ENCODE measurements at regions not wholly inside any gene's neighbourhood (a gene's known extent, or its start where the extent isn't known, plus 50 kb on each side); places are given as distances from the start of the nearest gene placed in this dataset.
"Not testable (repeated sequence)": the region's sequence is repeated elsewhere in the genome, so short reads cannot be mapped to it uniquely, and the experiment has no call there.

DNA sequence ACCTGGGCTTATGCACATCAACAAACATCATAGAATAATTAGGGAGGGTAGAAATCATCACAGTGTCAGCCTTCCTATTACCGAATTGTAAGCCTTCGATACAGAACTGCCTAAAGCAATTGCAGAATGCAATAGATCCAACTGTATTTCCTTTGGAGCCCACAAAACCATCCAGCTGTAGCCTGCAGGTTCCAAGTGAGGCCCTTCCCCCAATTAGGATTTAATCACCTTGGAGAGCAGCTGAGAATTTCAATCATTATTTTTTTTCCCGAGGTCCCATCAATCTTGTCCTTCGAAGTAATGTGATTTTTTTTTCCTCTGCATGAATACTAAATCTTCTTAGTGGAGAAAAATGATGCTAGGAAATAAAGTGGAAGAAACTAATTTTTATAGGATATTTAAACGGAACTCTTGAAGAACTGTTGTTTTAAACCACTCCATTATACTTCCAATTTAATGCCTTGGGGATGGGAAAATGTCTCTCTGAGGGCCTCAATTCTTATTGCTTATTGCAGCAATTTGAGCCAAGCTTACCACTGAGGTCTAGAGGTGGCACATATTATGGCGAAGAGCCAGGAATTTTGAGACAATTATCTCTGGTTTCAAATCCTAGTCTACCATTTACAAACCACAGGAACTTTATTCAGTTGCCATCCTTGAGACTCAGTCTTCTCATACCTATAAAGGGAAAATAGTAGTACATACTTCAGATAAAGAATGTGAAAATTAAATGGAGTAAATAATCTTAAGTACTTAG lies 953.4 kb upstream of the IGFBP7 start:
- no peak for DNase-seq (ENCODE audit: low spot score)

GRCh38 chr4:58061967-58062366 lies 951.8 kb upstream of the IGFBP7 start:
- DNase-seq (ENCODE audit: low spot score): no peak

- DNase-seq (ENCODE audit: low spot score): no peak
These were observed 940.3 kb upstream of the IGFBP7 start for GRCh38 chr4:58050439-58050838.

DNA sequence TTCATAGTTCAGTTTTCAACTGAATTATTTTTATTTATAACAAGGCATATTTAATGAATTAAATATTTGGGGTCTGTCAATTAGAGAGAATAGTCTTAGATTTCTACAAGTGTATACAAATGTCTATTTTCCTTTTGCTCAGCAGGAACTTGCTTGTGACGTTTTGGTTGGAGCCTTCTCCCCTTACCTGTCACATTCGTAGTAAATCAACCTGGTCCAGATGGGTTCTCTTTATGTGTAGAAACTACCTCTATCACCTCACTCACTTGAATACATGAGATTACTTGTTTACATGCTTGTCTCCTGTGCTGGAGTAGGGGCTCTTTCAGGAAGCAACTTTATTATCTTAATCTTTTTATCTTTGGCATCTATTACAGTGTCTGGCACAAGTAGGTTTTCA lies 938.3 kb upstream of the IGFBP7 start:
- no peak for DNase-seq (ENCODE audit: low spot score)

DNA sequence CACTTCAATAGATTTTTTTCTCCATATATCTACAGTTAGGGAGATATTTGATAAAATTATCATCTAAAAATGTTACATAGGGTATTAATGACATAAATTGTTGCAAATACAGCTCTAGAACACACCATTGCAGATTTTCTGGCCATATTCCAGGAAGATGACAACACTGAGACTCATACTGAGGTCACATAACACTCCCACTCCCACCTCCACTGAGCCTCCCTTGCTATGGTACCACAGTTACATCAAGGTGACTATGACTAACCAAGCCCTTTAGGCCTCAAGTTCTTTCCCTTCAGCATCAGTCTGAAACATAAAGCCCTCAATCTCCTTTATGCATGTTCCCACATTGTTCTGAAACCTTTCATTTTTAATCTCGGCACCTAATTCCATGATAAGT lies 932.0 kb upstream of the IGFBP7 start:
- no peak for DNase-seq (ENCODE audit: low spot score)

DNA sequence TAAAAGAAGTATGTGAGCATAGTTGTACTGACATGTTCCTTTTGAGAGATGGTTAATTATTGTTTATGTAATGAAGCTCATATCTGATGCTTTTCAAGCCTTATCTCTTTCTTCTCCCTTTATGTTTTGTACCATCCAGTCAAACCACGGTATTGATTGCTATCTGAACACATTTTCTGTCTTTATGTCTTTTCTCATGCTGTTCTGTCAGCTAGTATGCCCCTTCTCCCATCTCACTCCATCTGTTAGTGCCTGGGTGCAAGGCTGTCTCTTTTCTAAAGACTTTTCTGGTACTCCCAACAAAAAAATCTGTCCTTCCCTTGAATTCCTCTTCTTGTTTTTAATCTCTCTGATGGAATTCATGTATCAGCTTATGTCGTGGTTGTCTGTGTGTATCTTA lies 883.8 kb upstream of the IGFBP7 start:
- no peak for DNase-seq (ENCODE audit: low spot score)

DNA sequence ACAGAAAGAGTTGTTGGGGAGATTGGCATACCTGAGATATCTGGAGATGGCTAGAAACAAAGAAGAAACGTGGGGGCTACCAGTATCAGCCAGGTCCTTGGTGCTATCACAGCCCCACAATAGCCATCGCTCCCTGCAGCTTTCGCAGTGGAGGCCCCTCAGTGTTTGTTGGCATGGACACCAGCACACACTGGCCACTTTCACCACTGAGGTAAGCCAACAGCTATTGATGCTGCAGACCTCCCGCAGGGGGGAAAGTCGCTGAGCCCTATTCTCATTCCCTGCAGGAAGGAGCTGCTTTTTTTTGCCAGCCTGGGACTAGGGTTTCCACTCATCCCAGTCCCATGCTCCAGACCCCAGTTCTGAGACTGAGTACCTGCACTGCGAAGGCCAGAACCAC lies 879.2 kb upstream of the IGFBP7 start:
- no peak for DNase-seq (ENCODE audit: low spot score)

GRCh38 chr4:57985161-57985560 lies 875.0 kb upstream of the IGFBP7 start:
- DNase-seq (ENCODE audit: low spot score): no peak

GRCh38 chr4:57981123-57981522 lies 870.9 kb upstream of the IGFBP7 start:
- no peak for DNase-seq (ENCODE audit: low spot score)

DNA sequence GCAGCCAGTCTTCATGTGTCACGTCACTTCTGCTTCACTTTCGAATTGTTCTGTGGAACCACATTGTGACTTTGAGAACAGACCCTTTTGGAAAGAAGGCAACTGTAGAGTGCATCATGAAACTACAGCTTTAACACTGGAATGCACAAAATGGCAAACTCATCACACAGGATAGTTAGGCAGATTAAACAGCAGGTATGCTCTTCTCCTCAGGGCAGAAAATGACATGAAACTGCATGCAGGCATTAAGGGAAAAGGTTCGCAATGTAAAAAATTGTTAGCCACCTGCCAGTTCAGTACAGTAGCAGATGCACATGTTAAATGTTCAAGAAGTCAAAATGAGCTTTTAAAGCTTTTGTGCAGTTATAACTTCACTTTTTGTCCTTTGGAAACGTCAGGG lies 864.6 kb upstream of the IGFBP7 start:
- no peak for DNase-seq (ENCODE audit: low spot score)

DNA sequence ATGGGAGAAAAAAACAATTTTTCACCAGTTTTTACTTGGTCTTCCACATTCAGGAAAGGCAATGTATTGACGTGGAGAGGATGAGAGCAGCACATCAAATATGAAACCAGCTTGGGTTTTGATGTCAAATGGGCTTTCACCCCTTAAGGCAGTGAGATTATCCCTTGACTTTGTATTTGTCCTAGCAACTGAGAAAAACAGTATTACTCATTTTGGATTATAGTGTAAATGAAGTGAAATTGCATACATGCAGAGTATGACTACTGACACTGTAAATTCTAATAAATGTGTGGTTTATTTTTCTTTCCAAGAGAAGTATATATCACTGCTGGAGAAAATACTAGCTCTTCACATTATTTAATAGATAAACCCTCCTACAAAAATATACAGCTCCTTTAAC lies 863.6 kb upstream of the IGFBP7 start:
- no peak for DNase-seq (ENCODE audit: low spot score)

- no peak for DNase-seq (ENCODE audit: low spot score)
These were observed 861.1 kb upstream of the IGFBP7 start for GRCh38 chr4:57971261-57971660.

GRCh38 chr4:57966987-57967760 lies 857.0 kb upstream of the IGFBP7 start:
- DNase-seq (ENCODE audit: low spot score): no peak

DNA sequence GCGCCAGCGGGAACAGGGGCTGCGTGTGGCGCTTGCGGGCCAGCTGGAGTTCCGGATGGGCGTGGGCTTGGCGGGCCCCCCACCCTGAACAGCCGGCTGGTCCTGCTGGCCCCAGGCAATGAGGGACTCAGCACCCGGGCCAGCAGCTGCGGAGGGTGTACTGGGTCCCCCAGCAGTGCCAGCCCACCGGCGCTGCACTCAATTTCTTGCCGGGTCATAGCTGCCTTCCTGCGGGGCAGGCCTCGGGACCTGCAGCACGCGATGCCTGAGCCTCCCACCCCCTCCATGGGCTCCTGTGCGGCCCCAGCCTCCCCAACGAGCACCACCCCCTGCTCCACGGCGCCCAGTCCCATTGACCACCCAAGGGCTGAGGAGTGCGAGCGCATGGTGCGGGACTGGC lies 855.2 kb upstream of the IGFBP7 start:
- not testable (repeated sequence) for DNase-seq (ENCODE audit: low spot score)

GRCh38 chr4:57945298-57945697 lies 835.1 kb upstream of the IGFBP7 start:
- DNase-seq (ENCODE audit: low spot score): no peak

GRCh38 chr4:57943682-57944081 lies 833.5 kb upstream of the IGFBP7 start:
- no peak for DNase-seq (ENCODE audit: low spot score)

GRCh38 chr4:57937326-57937725 lies 827.1 kb upstream of the IGFBP7 start:
- DNase-seq (ENCODE audit: low spot score): not testable (repeated sequence)

DNA sequence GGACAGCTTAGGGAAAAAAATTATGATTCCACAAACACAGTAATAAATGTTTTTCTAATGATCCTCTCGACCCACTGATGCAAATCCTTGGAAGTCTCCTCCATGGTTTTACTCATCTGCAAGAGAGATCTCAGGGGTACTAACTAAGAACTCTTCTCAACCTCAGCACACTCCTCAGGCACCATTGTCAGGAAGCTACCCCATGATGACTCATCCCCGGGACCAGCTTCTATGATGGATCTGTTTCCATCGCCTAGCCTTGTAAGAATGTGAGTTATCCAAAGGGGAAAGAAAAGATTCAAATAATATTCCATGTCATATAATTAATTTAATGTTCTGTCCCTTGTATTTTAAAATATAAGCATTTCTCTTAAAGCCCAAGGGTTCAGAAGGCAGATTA lies 816.1 kb upstream of the IGFBP7 start:
- DNase-seq (ENCODE audit: low spot score): no peak

DNA sequence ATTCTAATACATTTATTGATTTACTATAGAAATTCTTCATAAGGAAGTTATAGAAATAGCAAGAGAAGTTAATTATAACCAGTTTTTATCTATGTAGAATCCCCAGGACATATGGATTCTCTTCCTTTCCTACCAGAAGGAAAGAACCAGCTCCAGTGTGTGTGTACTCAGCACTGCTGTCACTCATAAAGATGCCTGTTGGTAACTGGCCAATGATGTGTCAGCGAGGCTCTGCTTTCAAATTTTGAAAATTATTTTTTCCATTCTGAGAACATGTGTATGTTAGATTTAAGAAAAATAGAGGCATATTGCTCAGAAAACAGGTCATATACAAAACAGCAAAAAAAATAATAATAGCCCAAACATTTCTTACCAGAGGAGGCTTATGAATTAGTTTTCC lies 814.8 kb upstream of the IGFBP7 start:
- no peak for DNase-seq (ENCODE audit: low spot score)

DNA sequence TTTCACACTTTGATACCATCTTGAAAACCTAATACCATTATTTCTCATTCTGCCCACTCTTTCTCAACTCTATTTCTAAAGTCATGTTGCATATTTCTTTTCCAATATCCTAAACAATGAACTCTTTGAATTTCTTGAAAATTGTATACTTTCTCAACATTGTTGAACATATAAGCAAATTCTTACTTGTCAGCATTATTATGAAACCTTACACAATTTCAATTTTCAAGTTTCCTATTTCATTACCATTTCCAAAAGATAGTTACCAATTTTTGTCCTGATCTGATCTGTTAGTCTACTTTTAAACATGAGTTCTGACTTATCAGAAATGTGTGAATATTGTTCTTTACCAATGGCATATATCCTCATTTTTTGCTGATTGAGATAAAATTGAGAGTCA lies 806.3 kb upstream of the IGFBP7 start:
- no peak for DNase-seq (ENCODE audit: low spot score)

DNA sequence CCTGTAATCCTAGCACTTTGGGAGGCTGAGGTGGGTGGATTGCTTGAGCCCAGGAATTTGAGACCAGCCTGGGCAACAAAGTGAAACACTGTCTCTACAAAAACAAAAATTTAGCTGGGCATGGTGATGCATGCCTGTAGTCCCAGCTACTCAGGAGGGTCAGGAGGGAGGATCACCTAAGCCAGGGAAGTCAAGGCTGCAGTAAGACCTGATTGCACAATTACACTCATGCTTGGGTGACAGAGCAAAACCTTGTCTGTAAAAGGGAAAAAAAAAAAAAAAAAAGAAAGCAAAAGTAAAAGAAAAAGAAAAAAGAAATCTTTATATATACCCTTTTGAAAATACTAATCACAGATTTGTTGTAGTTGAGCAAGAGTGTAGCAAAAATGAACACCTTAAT lies 801.0 kb upstream of the IGFBP7 start:
- no peak for DNase-seq (ENCODE audit: low spot score)

DNA sequence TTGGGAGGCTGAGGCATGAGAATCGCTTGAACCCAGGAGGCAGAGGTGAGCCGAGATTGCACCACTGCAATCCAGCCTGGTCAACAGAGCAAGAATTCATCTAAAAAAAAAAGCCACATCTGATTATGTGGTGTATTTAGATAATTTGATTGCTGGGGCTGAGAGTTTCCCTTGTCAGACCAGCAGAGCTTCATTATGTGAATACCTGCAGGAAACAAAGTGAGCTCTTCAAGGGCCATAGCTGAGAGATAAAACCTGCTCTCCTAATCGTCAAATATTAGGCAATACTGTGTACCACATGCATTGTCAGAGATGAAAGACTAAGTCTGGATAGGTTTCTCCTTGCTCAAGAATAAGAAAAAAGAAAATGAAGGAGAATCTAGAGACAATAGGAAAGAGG lies 800.0 kb upstream of the IGFBP7 start:
- DNase-seq (ENCODE audit: low spot score): no peak

- DNase-seq (ENCODE audit: low spot score): no peak
These were observed 795.8 kb upstream of the IGFBP7 start for GRCh38 chr4:57905965-57906364.

DNA sequence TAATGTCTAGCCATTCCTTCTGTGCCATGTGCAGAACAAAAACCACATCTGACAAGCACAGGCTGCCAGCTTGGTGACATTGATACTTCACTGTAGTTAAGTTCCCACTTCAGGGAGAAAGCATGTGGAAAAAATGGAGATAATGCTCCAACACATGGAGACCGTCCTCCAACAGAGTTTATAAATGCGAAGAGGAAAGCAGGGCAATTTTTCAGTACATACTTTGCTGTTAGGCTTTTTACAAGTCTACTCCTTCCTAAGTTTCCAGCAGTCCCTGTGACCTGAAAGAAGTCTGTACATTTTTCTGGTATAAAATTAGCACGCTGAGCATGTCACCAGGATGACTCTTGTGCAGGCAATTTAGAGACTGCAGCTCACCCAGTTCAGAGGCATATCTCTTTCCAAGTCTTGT lies 766.9 kb upstream of the IGFBP7 start:
- DNase-seq (ENCODE audit: low spot score): no peak

Data from D341Med (cell line).